ENCODE measurements at regions not wholly inside any gene's neighbourhood (a gene's known extent, or its start where the extent isn't known, plus 50 kb on each side); places are given as distances from the start of the nearest gene placed in this dataset.

- no peak for DNase-seq
- no peak overlapping the region for H3K4me3 ChIP-seq
- WGBS, 2 donors: 61 to 80% methylated on average over 6 of the region's 6 CpGs
- H3K9me3 ChIP-seq: no peaks in the 10 kb centered on the region
- H3K4me1 ChIP-seq: no peaks in the 10 kb centered on the region
- no peaks in the 10 kb centered on the region for H3K36me3 ChIP-seq (replicated peaks in 1 of 2; ENCODE audit: insufficient read depth in 1 of 2, low read depth in 2 of 2)
- H3K27ac ChIP-seq: no peak overlapping the region
- TF ChIP-seq, protein P1, sequence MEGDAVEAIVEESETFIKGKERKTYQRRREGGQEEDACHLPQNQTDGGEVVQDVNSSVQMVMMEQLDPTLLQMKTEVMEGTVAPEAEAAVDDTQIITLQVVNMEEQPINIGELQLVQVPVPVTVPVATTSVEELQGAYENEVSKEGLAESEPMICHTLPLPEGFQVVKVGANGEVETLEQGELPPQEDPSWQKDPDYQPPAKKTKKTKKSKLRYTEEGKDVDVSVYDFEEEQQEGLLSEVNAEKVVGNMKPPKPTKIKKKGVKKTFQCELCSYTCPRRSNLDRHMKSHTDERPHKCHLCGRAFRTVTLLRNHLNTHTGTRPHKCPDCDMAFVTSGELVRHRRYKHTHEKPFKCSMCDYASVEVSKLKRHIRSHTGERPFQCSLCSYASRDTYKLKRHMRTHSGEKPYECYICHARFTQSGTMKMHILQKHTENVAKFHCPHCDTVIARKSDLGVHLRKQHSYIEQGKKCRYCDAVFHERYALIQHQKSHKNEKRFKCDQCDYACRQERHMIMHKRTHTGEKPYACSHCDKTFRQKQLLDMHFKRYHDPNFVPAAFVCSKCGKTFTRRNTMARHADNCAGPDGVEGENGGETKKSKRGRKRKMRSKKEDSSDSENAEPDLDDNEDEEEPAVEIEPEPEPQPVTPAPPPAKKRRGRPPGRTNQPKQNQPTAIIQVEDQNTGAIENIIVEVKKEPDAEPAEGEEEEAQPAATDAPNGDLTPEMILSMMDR (IDR thresholded peaks at IDR 0.05): no peak
- TF ChIP-seq POLR2A (IDR thresholded peaks at IDR 0.05): no peak
- no peak for ATAC-seq
- intact Hi-C loops (cut with DNase I): no loop called here
- H3K27me3 ChIP-seq: no peaks in the 10 kb centered on the region
Observed at GRCh38 chr10:62538606-62539005, 164.4 kb downstream of the ZNF365 start.

GRCh38 chr10:62540389-62540788 lies 166.2 kb downstream of the ZNF365 start:
- Histone ChIP-seq H3K27me3 (no peaks in the 10 kb centered on the region), H3K27ac (peak overlapping the region in 1 of 4 donors; percentile 16), H3K36me3 (replicated peaks in 1 of 2; ENCODE audit: insufficient read depth in 1 of 2, low read depth in 2 of 2) (no peaks in the 10 kb centered on the region), H3K9me3 (no peaks in the 10 kb centered on the region), H3K4me1 (no peaks in the 10 kb centered on the region), H3K4me3 (no peak overlapping the region)
- WGBS, 2 donors: 37 to 39% methylated on average over 3 of the region's 3 CpGs
- ATAC-seq (no peak), DNase-seq (no peak)
- intact Hi-C loops (cut with DNase I): no loop called here
- no peak for TF ChIP-seq POLR2A (IDR thresholded peaks at IDR 0.05)
- TF ChIP-seq, protein P1 (IDR thresholded peaks at IDR 0.05): no peak

- Histone ChIP-seq H3K4me3 (no peak overlapping the region), H3K27me3 (no peaks in the 10 kb centered on the region), H3K36me3 (replicated peaks in 1 of 2; ENCODE audit: insufficient read depth in 1 of 2, low read depth in 2 of 2) (no peaks in the 10 kb centered on the region), H3K4me1 (no peaks in the 10 kb centered on the region), H3K9me3 (no peaks in the 10 kb centered on the region), H3K27ac (no peak overlapping the region)
- no peak for TF ChIP-seq POLR2A (IDR thresholded peaks at IDR 0.05)
- TF ChIP-seq, protein P1 (IDR thresholded peaks at IDR 0.05): no peak
- 43 to 50% methylated on average over 7 of the region's 7 CpGs for WGBS, 2 donors
- intact Hi-C loops (cut with DNase I): no loop called here
- DNase-seq (peak in 1 of 4 donors; percentile 64), ATAC-seq (no peak)
Observed at GRCh38 chr10:62541811-62542210, 167.6 kb downstream of the ZNF365 start.

- no peaks in the 10 kb centered on the region for H3K27me3 ChIP-seq
Observed at GRCh38 chr10:62543571-62544355, 169.6 kb downstream of the ZNF365 start.

More at GRCh38 chr10:62543571-62544355, 169.6 kb downstream of the ZNF365 start:
- Histone ChIP-seq H3K27ac (no peak overlapping the region), H3K4me1 (no peaks in the 10 kb centered on the region), H3K9me3 (no peaks in the 10 kb centered on the region), H3K4me3 (no peak overlapping the region), H3K36me3 (replicated peaks in 1 of 2; ENCODE audit: insufficient read depth in 1 of 2, low read depth in 2 of 2) (no peaks in the 10 kb centered on the region)
- ATAC-seq (no peak), DNase-seq (no peak)
- intact Hi-C loops (cut with DNase I): no loop called here
- 63 to 74% methylated on average over 9 of the region's 9 CpGs for WGBS, 2 donors
- no peak for TF ChIP-seq POLR2A (IDR thresholded peaks at IDR 0.05)
- TF ChIP-seq, protein P1 (IDR thresholded peaks at IDR 0.05): no peak

Data from body of pancreas (tissue), 4 donors.